Mesodermal cell (in vitro differentiated cells): ENCODE measurements at regions not wholly inside any gene's neighbourhood (a gene's known extent, or its start where the extent isn't known, plus 50 kb on each side); places are given as distances from the start of the nearest gene placed in this dataset.
"Not testable (repeated sequence)": the region's sequence is repeated elsewhere in the genome, so short reads cannot be mapped to it uniquely, and the experiment has no call there.

Experiments
- H3K27ac ChIP-seq: 2 replicates; pipeline ENCODE4 v1.7.0; 2013; ENCODE audit warnings: mild to moderate bottlenecking, low read depth, low read length, moderate library complexity; ENCODE audit not compliant: severe bottlenecking
- H3K36me3 ChIP-seq: 2 replicates; pipeline ENCODE4 v1.7.1; 2013; ENCODE audit warnings: mild to moderate bottlenecking, low read length, moderate library complexity; ENCODE audit not compliant: control insufficient read depth, insufficient read depth
- H3K4me1 ChIP-seq: one replicate; pipeline ENCODE4 v1.7.1; 2013; ENCODE audit warnings: mild to moderate bottlenecking, low read length; ENCODE audit not compliant: insufficient read depth, control insufficient read depth, poor library complexity, severe bottlenecking
- H3K4me3 ChIP-seq: 2 replicates; pipeline ENCODE4 v1.7.0; 2013; ENCODE audit warnings: low read length, control low read depth, mild to moderate bottlenecking; ENCODE audit not compliant: insufficient read depth, poor library complexity, severe bottlenecking; ENCODE audit errors: extremely low read depth
- H3K9me3 ChIP-seq: 2 replicates; pipeline ENCODE4 v1.7.1; 2013; ENCODE audit warnings: mild to moderate bottlenecking, low read length, moderate library complexity; ENCODE audit not compliant: control insufficient read depth
- WGBS, 2 experiments: methylation state at CpG; one replicate each; pipeline ENCODE4 v1.1.5; 2013; ENCODE audit warnings: missing lambda C conversion rate in 2 of 2; ENCODE audit not compliant: insufficient coverage in 2 of 2; 5-methylcytosine and 5-hydroxymethylcytosine counted together

DNA sequence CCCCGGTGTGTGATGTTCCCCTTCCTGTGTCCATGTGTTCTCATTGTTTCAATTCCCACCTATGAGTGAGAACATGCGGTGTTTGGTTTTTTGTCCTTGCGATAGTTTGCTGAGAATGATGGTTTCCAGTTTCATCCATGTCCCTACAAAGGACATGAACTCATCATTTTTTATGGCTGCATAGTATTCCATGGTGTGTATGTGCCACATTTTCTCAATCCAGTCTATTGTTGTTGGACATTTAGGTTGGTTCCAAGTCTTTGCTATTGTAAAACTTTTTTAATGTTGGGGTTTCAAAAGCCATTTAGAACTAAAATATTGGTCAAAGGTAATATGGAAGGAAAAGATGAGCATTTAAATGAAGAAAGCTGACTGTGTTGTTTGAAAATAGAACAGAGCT, 88.3 kb upstream of the SIMC1 start:
- not testable (repeated sequence) for H3K4me1 ChIP-seq, H3K4me3 ChIP-seq, H3K36me3 ChIP-seq, H3K27ac ChIP-seq, H3K9me3 ChIP-seq
- WGBS, 2 experiments = no CpG with 5 or more reads among the region's 3 CpGs

GRCh38 chr5:176151281-176151680, 86.9 kb upstream of the SIMC1 start:
- H3K36me3 ChIP-seq = no peaks in the 10 kb centered on the region
- WGBS, 2 experiments = 90 to 91% methylated on average over 7 to 8 of the region's 9 CpGs
- no peaks in the 10 kb centered on the region for H3K9me3 ChIP-seq
- no peak overlapping the region for H3K4me3 ChIP-seq
- H3K27ac ChIP-seq = no peak overlapping the region
- H3K4me1 ChIP-seq = peaks cover 9% of the 10 kb centered on the region

DNA sequence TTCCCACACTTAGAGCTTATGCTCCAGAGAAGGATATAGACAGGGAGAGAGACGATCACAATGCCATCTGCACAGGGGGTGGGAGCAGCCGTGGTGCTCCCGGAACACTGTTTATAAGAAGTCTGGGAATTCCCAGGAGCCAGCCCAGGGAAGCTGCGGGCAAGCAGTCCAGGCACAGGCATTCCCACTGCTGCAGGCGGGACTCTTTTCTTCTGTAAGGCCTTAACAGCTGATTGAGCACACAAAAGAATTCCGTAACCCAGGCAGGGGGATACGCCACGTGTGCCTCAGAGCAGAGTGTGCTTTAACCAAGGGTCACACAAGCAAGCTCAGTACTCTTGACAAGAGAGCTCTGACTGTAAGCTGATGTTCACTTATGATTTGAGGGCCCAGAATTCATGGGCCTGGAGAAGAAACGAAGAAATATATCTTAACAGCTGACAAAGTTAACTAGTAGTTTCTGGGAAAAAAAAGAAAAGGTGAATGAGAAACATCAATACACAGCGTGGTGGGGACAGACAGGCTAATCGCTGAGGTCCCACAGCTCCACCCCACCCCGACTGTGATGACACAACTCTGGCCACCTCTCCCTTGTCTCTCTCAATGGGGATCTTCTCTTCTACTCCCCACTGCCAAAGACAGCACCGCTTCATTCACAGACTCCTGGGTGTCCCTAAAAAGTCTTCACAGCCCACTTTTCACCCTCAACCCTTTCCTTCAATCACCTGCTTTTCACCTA, 85.9 kb upstream of the SIMC1 start:
- Histone ChIP-seq H3K27ac (peak overlapping the region; percentile 41), H3K4me3 (no peak overlapping the region), H3K4me1 (peaks cover 9% of the 10 kb centered on the region), H3K36me3 (no peaks in the 10 kb centered on the region), H3K9me3 (no peaks in the 10 kb centered on the region)
- 27 to 38% methylated on average over 10 to 12 of the region's 13 CpGs for WGBS, 2 experiments

GRCh38 chr5:176152930-176153311, 85.3 kb upstream of the SIMC1 start:
- WGBS, 2 experiments = 89 to 100% methylated on average over 1 to 2 of the region's 3 CpGs
- H3K9me3 ChIP-seq = no peaks in the 10 kb centered on the region
- H3K4me3 ChIP-seq = no peak overlapping the region
- H3K27ac ChIP-seq = no peak overlapping the region
- H3K4me1 ChIP-seq = peaks cover 9% of the 10 kb centered on the region
- H3K36me3 ChIP-seq = no peaks in the 10 kb centered on the region

GRCh38 chr5:176153741-176154140, 84.5 kb upstream of the SIMC1 start:
- peaks cover 9% of the 10 kb centered on the region for H3K4me1 ChIP-seq
- 59 to 74% methylated on average over 10 of the region's 10 CpGs for WGBS, 2 experiments
- no peaks in the 10 kb centered on the region for H3K36me3 ChIP-seq
- H3K4me3 ChIP-seq = no peak overlapping the region
- H3K27ac ChIP-seq = no peak overlapping the region
- no peaks in the 10 kb centered on the region for H3K9me3 ChIP-seq

DNA sequence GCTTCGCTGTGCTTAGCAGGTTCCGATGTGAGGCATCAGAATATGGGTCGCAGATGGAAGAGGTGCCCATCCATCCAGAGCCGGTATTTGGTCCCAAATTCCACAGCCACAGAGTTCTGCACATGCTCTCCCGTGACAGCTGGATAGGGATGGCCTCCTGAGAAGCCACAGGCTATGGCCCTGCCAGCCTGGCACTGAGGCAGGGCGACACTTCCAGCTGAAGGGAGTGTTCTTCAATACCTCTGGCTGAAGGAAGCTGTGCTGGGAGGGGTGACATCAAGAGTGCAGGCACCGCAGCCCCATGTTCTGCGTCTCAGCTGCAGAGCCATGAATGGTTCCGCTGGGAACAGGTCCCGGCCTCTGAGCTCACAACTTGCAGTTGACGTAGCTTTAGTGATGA, 83.4 kb upstream of the SIMC1 start:
- Histone ChIP-seq H3K4me1 (peaks cover 9% of the 10 kb centered on the region), H3K36me3 (no peaks in the 10 kb centered on the region), H3K9me3 (no peaks in the 10 kb centered on the region), H3K27ac (no peak overlapping the region), H3K4me3 (no peak overlapping the region)
- WGBS, 2 experiments = 96 to 98% methylated on average over 11 of the region's 11 CpGs

GRCh38 chr5:176155922-176156359, 82.3 kb upstream of the SIMC1 start:
- H3K4me1 ChIP-seq = peaks cover 9% of the 10 kb centered on the region
- 87 to 89% methylated on average over 10 to 13 of the region's 14 CpGs for WGBS, 2 experiments
- peaks cover 4% of the 10 kb centered on the region for H3K9me3 ChIP-seq
- H3K27ac ChIP-seq = no peak overlapping the region
- H3K4me3 ChIP-seq = no peak overlapping the region
- H3K36me3 ChIP-seq = no peaks in the 10 kb centered on the region

- peaks cover 4% of the 10 kb centered on the region for H3K9me3 ChIP-seq
- H3K4me3 ChIP-seq = no peak overlapping the region
- no peaks in the 10 kb centered on the region for H3K4me1 ChIP-seq
- no peak overlapping the region for H3K27ac ChIP-seq
- no CpG with 5 or more reads among the region's 3 CpGs for WGBS, 2 experiments
- H3K36me3 ChIP-seq = no peaks in the 10 kb centered on the region
Measured at GRCh38 chr5:176157656-176158055, 80.6 kb upstream of the SIMC1 start.

- Histone ChIP-seq H3K27ac (no peak overlapping the region), H3K4me1 (no peaks in the 10 kb centered on the region), H3K4me3 (no peak overlapping the region), H3K9me3 (peaks cover 4% of the 10 kb centered on the region), H3K36me3 (no peaks in the 10 kb centered on the region)
- WGBS, 2 experiments = 100% methylated on average over 1 of the region's 3 CpGs; no CpG with 5 or more reads in 1 of the 2 experiments
Measured at GRCh38 chr5:176161431-176161830, 76.8 kb upstream of the SIMC1 start.

DNA sequence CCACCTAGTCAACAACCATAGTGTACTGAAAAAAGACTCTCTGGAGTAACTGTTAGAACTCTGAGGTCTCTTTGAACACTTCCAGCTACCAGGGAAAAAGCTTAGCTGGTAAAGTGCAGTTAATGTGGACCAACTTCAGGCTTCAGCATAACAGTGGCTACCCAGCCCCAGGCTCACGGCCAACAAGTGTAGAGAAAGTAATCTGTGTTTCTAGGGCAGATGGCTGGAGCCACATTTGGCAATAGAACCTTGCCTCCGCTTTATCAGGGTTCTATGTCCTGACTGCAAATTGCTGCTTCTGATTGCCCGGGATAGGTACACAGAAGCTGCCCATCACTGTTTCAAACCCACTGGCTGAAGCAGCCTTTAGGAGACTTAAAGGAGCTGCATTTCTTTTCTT, 76.0 kb upstream of the SIMC1 start:
- whole genome bisulfite sequencing, 2 experiments = 72 to 96% methylated on average over 3 of the region's 3 CpGs
- Histone ChIP-seq H3K9me3 (peaks cover 4% of the 10 kb centered on the region), H3K27ac (no peak overlapping the region), H3K4me1 (no peaks in the 10 kb centered on the region), H3K36me3 (no peaks in the 10 kb centered on the region), H3K4me3 (no peak overlapping the region)

GRCh38 chr5:176162888-176163287, 75.3 kb upstream of the SIMC1 start:
- Histone ChIP-seq H3K36me3 (no peaks in the 10 kb centered on the region), H3K4me1 (no peaks in the 10 kb centered on the region), H3K4me3 (no peak overlapping the region), H3K27ac (no peak overlapping the region), H3K9me3 (peaks cover 4% of the 10 kb centered on the region)
- no CpG with 5 or more reads among the region's 4 CpGs for WGBS, 2 experiments
